ENCODE measurements at regions not wholly inside any gene's neighbourhood (a gene's known extent, or its start where the extent isn't known, plus 50 kb on each side); places are given as distances from the start of the nearest gene placed in this dataset.

DNA sequence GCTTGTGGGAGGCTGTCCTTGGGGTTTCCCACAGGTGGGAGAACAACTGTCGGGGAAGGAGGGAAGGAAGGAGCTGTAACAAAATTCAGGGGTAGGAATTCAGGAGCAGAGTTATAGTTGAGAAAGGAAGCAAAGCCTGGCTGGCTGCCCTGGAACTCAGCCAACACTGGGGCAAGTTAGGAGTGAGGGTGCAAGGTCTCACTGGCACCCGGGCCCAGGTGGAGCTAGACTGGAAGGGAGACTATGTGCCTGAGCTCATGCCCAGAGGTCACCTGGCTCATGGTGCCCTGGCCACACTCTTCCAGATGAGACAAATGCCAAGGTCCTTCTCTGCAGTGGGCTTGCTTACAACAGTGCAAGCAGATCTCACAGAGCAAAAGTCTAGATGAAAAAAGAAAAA, 75.6 kb upstream of the ARHGAP28 start:
- DNase-seq (ENCODE audit: low spot score): no peak
- WGBS (ENCODE audit: low lambda C conversion rate, missing lambda C conversion rate): 76% methylated on average over 2 of the region's 2 CpGs
- no peak overlapping the region for H2AFZ ChIP-seq

DNA sequence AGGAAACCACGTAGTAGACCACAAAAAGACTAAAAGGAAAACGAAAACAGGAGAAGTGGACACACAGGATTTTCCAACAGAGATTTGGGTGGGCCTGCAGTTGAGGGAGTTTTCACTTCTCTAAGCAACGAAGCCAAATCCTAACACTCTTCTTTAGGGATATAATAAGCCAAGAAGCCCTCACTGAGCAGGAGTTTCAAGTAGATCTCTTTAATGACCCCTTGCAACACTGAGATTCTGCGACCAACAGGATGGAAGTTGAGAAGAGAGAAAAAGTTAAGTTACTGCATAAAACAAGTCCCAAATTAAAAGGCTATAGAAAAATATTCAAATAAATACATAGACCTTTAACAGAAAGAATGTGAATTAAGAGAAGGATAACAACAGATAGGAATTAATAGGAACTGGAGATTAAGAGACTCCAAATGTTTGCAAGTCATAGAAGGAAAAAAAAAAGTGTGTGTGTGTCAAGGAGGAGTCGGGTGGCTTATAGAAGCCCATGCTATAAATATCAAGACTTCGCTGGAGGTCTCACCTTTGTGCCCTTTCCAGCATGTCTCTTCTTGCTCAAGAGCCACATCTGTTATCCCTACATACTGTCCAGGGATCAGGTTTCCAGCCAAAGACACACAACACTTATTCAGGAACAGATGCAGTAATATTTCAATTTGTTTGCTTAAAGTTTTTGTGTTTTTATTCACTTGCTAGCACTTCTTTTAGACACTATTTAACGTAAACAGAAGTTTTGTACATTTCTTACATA, 69.4 kb upstream of the ARHGAP28 start:
- Histone ChIP-seq H3K36me3 (replicated peaks; ENCODE audit: insufficient read depth, low read depth) (no peaks in the 10 kb centered on the region), H3K4me1 (ENCODE audit: insufficient read depth) (peaks cover 17% of the 10 kb centered on the region), H3K79me2 (no peaks in the 10 kb centered on the region), H3K4me2 (peak overlapping the region; percentile 39), H2AFZ (no peak overlapping the region), H3K27ac (peak overlapping the region; percentile 56), H4K20me1 (ENCODE audit: insufficient read depth, poor library complexity, severe bottlenecking) (no peaks in the 10 kb centered on the region), H3K27me3 (no peaks in the 10 kb centered on the region), H3K9me3 (ENCODE audit: low read depth) (no peaks in the 10 kb centered on the region), H3K9me2 (replicated peaks; ENCODE audit: insufficient read depth) (no peaks in the 10 kb centered on the region), H3K4me3 (no peak overlapping the region)
- no peak for DNase-seq (ENCODE audit: low spot score)
- no peak for TF ChIP-seq EZH2 (IDR thresholded peaks at IDR 0.05; ENCODE audit: borderline replicate concordance)
- no peak for TF ChIP-seq EZH2phosphoT487 (IDR thresholded peaks at IDR 0.05; ENCODE audit: low read depth, severe bottlenecking, unreplicated experiment)
- TF ChIP-seq, protein P1, sequence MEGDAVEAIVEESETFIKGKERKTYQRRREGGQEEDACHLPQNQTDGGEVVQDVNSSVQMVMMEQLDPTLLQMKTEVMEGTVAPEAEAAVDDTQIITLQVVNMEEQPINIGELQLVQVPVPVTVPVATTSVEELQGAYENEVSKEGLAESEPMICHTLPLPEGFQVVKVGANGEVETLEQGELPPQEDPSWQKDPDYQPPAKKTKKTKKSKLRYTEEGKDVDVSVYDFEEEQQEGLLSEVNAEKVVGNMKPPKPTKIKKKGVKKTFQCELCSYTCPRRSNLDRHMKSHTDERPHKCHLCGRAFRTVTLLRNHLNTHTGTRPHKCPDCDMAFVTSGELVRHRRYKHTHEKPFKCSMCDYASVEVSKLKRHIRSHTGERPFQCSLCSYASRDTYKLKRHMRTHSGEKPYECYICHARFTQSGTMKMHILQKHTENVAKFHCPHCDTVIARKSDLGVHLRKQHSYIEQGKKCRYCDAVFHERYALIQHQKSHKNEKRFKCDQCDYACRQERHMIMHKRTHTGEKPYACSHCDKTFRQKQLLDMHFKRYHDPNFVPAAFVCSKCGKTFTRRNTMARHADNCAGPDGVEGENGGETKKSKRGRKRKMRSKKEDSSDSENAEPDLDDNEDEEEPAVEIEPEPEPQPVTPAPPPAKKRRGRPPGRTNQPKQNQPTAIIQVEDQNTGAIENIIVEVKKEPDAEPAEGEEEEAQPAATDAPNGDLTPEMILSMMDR (IDR thresholded peaks at IDR 0.05; ENCODE audit: poor library complexity): no peak
- WGBS (ENCODE audit: low lambda C conversion rate, missing lambda C conversion rate): 61% methylated on average over 7 of the region's 7 CpGs

More for the DNA sequence above, 75.6 kb upstream of the ARHGAP28 start:
- Histone ChIP-seq H3K36me3 (replicated peaks; ENCODE audit: insufficient read depth, low read depth) (no peaks in the 10 kb centered on the region), H3K9me2 (replicated peaks; ENCODE audit: insufficient read depth) (no peaks in the 10 kb centered on the region), H4K20me1 (ENCODE audit: insufficient read depth, poor library complexity, severe bottlenecking) (no peaks in the 10 kb centered on the region), H3K79me2 (no peaks in the 10 kb centered on the region), H3K4me3 (no peak overlapping the region), H3K27ac (no peak overlapping the region), H3K9me3 (ENCODE audit: low read depth) (no peaks in the 10 kb centered on the region), H3K4me2 (no peak overlapping the region), H3K27me3 (no peaks in the 10 kb centered on the region), H3K4me1 (ENCODE audit: insufficient read depth) (peaks cover 13% of the 10 kb centered on the region)
- TF ChIP-seq EZH2phosphoT487 (IDR thresholded peaks at IDR 0.05; ENCODE audit: low read depth, severe bottlenecking, unreplicated experiment) (no peak), EZH2 (IDR thresholded peaks at IDR 0.05; ENCODE audit: borderline replicate concordance) (no peak)
- TF ChIP-seq, protein P1 (IDR thresholded peaks at IDR 0.05; ENCODE audit: poor library complexity): no peak

DNA sequence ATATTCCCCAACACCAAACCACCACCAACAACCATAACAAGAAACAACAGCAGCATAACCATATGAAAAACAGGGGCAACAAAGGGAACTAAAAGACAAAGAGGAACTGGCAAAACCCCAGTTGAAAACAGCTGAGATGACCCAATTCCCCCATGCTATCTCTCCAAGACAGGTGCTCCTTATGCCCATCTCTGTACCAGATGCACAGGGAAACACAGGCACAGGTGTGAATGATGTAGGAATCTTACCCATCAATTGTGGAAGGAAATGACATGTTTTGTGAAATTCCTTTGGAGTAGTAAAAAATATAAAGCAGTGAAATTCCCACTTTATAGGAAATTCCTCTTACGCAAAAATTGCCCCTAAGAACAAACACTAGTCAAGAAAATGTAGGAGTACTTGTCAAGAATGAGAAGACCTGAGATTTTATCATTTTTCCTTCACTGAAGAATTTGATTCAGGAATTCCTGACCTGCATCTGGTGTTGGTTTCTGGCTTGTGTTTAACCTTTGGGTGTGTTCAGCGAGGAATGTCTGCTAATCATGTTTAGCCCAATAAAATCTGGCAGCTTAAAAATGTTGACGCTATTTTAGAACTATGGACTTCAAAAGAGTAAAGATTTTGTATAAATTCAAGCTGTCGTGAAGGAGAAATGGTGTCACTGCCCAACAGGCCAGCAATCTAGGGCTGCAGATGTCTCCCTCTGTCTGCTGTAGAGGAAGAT, 67.7 kb upstream of the ARHGAP28 start:
- Histone ChIP-seq H3K4me1 (ENCODE audit: insufficient read depth) (peaks cover 17% of the 10 kb centered on the region), H3K4me2 (no peak overlapping the region), H3K9me3 (ENCODE audit: low read depth) (no peaks in the 10 kb centered on the region), H3K79me2 (no peaks in the 10 kb centered on the region), H3K9me2 (replicated peaks; ENCODE audit: insufficient read depth) (no peaks in the 10 kb centered on the region), H3K4me3 (no peak overlapping the region), H2AFZ (no peak overlapping the region), H3K36me3 (replicated peaks; ENCODE audit: insufficient read depth, low read depth) (no peaks in the 10 kb centered on the region), H4K20me1 (ENCODE audit: insufficient read depth, poor library complexity, severe bottlenecking) (no peaks in the 10 kb centered on the region), H3K27ac (peak overlapping the region; percentile 22), H3K27me3 (no peaks in the 10 kb centered on the region)
- WGBS (ENCODE audit: low lambda C conversion rate, missing lambda C conversion rate): 18% methylated on average over 4 of the region's 4 CpGs
- DNase-seq (ENCODE audit: low spot score): no peak
- no peak for TF ChIP-seq EZH2phosphoT487 (IDR thresholded peaks at IDR 0.05; ENCODE audit: low read depth, severe bottlenecking, unreplicated experiment)
- TF ChIP-seq, protein P1 (IDR thresholded peaks at IDR 0.05; ENCODE audit: poor library complexity): no peak
- no peak for TF ChIP-seq EZH2 (IDR thresholded peaks at IDR 0.05; ENCODE audit: borderline replicate concordance)
